K562 (cell line): ENCODE measurements at regions not wholly inside any gene's neighbourhood (a gene's known extent, or its start where the extent isn't known, plus 50 kb on each side); places are given as distances from the start of the nearest gene placed in this dataset.

Experiments used
- ATAC-seq: fragments of 200-7000 bp; cut with Tn5 transposase; 3 replicates; pipeline ENCODE4 v1.9.1; 2020; ENCODE audit warnings: moderate library complexity
- BruUV-seq: library from RNA; stranded (reverse); fragments of 400-500 nt; replicated peaks from 2 replicates; lab custom pipeline; 2021; lab: Mats Ljungman, UMichigan
- CTCF ChIA-PET: fragments of 300-600 bp; formaldehyde crosslinking; extraction: SDS; loops from one replicate; lab custom pipeline; 2021; ENCODE audit warnings: low intra/inter-chr PET ratio; lab: Yijun Ruan, JAX
- POLR2A ChIA-PET: fragments of 300-600, 350-650 bp; sonication (Branson Sonifier 250); formaldehyde crosslinking; extraction: SDS; loops from one replicate; lab custom pipeline; 2021; ENCODE audit warnings: antibody characterized with exemption, inconsistent platforms; lab: Yijun Ruan, JAX
- DNase-seq, 4 experiments: peaks; one replicate each; pipeline versions ENCODE4 v3.0.0 to v3.0.0-alpha.2; 2011 to 2018; ENCODE audit warnings: low spot score in 3 of 4, mixed read lengths in 3 of 4; ENCODE audit errors: extremely low read depth in 1 of 4
- FAIRE-seq: peaks from 2 replicates; lab custom pipeline; 2011; peaks lifted over from hg19 to GRCh38; lab: Jason Lieb, UNC
- H2AFZ ChIP-seq: 2 replicates; pipeline ENCODE4 v1.6.0; 2011; ENCODE audit warnings: low read depth, low read length, control low read depth, inconsistent platforms
- H3K27ac ChIP-seq: fragments of 200-600 bp; 3 replicates; pipeline ENCODE4 v1.8.0; 2011; ENCODE audit warnings: low read depth, mild to moderate bottlenecking, control low read depth, inconsistent platforms, low read length, moderate library complexity, mixed read lengths; ENCODE audit errors: extremely low read depth
- H3K27me3 ChIP-seq, 2 experiments: fragments of 300-600 bp in 1 of 2; 2 replicates in 1 of 2; 3 replicates in 1 of 2; pipeline versions ENCODE4 v1.6.0 to v1.8.0; 2011; ENCODE audit warnings: inconsistent platforms in 2 of 2, low read length in 2 of 2, mild to moderate bottlenecking in 1 of 2, mixed read lengths in 1 of 2, moderate library complexity in 1 of 2; ENCODE audit not compliant: control insufficient read depth in 2 of 2, insufficient read depth in 2 of 2
- H3K36me3 ChIP-seq: fragments of 300-600 bp; 3 replicates; pipeline ENCODE4 v1.8.0; 2011; ENCODE audit warnings: mild to moderate bottlenecking, low read length, inconsistent platforms; ENCODE audit not compliant: control insufficient read depth, insufficient read depth
- H3K4me1 ChIP-seq, 2 experiments: fragments of 200-600 bp in 1 of 2; replicated peaks in 1 of 2; 2 replicates in 1 of 2; 3 replicates in 1 of 2; pipeline versions ENCODE4 v1.5.1 to v1.8.0; 2011; ENCODE audit warnings: inconsistent platforms in 2 of 2, low read length in 2 of 2, mild to moderate bottlenecking in 1 of 2, mixed read lengths in 1 of 2, moderate library complexity in 1 of 2; ENCODE audit not compliant: control insufficient read depth in 2 of 2, insufficient read depth in 2 of 2
- H3K4me2 ChIP-seq: 2 replicates; pipeline ENCODE4 v1.6.1; 2011; ENCODE audit warnings: low read length, control low read depth, inconsistent platforms, mixed read lengths; ENCODE audit not compliant: insufficient read depth
- H3K4me3 ChIP-seq: fragments of 200-600 bp; sonication (generic), shearing (Covaris generic); 2 replicates; pipeline ENCODE4 v1.5.1; 2016; ENCODE audit warnings: control low read depth, inconsistent platforms
- H3K79me2 ChIP-seq: fragments of 200-600 bp; 3 replicates; pipeline ENCODE4 v1.8.0; 2011; ENCODE audit warnings: low read length, inconsistent platforms; ENCODE audit not compliant: control insufficient read depth, insufficient read depth
- H3K9ac ChIP-seq, 2 experiments: 2 replicates each; pipeline versions ENCODE4 v1.6.0 to v1.6.1; 2011; ENCODE audit warnings: low read depth in 2 of 2, low read length in 2 of 2, control low read depth in 1 of 2, inconsistent platforms in 1 of 2, mild to moderate bottlenecking in 1 of 2, mixed read lengths in 1 of 2; ENCODE audit not compliant: insufficient read depth in 1 of 2
- H3K9me1 ChIP-seq: one replicate; pipeline ENCODE4 v1.6.0; 2011; ENCODE audit warnings: inconsistent platforms, mild to moderate bottlenecking, low read length, moderate library complexity; ENCODE audit not compliant: control insufficient read depth, insufficient read depth
- H3K9me3 ChIP-seq: replicated peaks from 2 replicates; pipeline ENCODE4 v1.5.1; 2011; ENCODE audit warnings: low read depth, low read length, inconsistent platforms; ENCODE audit not compliant: control insufficient read depth, insufficient read depth
- H4K20me1 ChIP-seq: replicated peaks from 2 replicates; pipeline ENCODE4 v1.6.1; 2011; ENCODE audit warnings: low read length, inconsistent platforms, mixed read lengths; ENCODE audit not compliant: control insufficient read depth, insufficient read depth
- BRD4 ChIP-seq: fragments of 200-600 bp; sonication (generic); IDR thresholded peaks from 2 replicates; pipeline ENCODE4 v1.6.1; 2017; ENCODE audit warnings: inconsistent platforms
- CTBP1 ChIP-seq: fragments of 450-650 bp; IDR thresholded peaks from 2 replicates; pipeline ENCODE4 v1.6.1; 2016; ENCODE audit warnings: borderline replicate concordance
- MAZ ChIP-seq, 2 experiments: fragments of 450-650 bp in 1 of 2; sonication (generic) in 1 of 2; formaldehyde crosslinking; IDR thresholded peaks in 1 of 2; conservative IDR thresholded peaks in 1 of 2; 2 replicates each; pipeline versions ENCODE4 v1.4.0 to v1.5.0; 2020; ENCODE audit warnings: mild to moderate bottlenecking in 1 of 2, missing genetic modification reagents in 1 of 2
- MBD2 ChIP-seq: sonication (generic); IDR thresholded peaks from 2 replicates; pipeline ENCODE4 v1.6.1; 2016; ENCODE audit warnings: low read depth, borderline replicate concordance
- MXI1 ChIP-seq: IDR thresholded peaks from 2 replicates; pipeline ENCODE4 v1.6.1; 2011; ENCODE audit warnings: low read depth, mild to moderate bottlenecking, improper control_type of control experiment, low read length
- TAF1 ChIP-seq: IDR thresholded peaks from 2 replicates; pipeline ENCODE4 v1.6.1; 2011; ENCODE audit warnings: mild to moderate bottlenecking, low read length, moderate library complexity; ENCODE audit not compliant: insufficient read depth, control insufficient read depth, severe bottlenecking; ENCODE audit errors: extremely low read depth
- ZFX ChIP-seq: sonication (generic); formaldehyde crosslinking; IDR thresholded peaks from 2 replicates; pipeline ENCODE4 v1.8.0; 2022; ENCODE audit warnings: mild to moderate bottlenecking, missing genetic modification reagents, moderate library complexity
- ZKSCAN8 ChIP-seq: fragments of 200-800 bp; sonication (Bioruptor generic); IDR thresholded peaks from 2 replicates; pipeline ENCODE4 v1.6.1; 2016; ENCODE audit warnings: missing genetic modification characterization, missing compliant biosample characterization
- ZNF316 ChIP-seq: fragments of 450-650 bp; IDR thresholded peaks from 2 replicates; pipeline ENCODE4 v1.6.1; 2016
- ZNF695 ChIP-seq: fragments of 450-650 bp; formaldehyde crosslinking; IDR thresholded peaks from 2 replicates; pipeline ENCODE4 v1.4.0; 2020; ENCODE audit warnings: mild to moderate bottlenecking, moderate library complexity
- ZNF699 ChIP-seq: fragments of 250-450 bp; sonication (Bioruptor Pico); IDR thresholded peaks from 2 replicates; pipeline ENCODE4 v1.8.0; 2021; ENCODE audit warnings: mild to moderate bottlenecking, moderate library complexity; ENCODE audit not compliant: insufficient replicate concordance
- WGBS: fragments of 100-300 bp; shearing (Covaris generic); methylation state at CpG from one replicate; pipeline ENCODE4 v1.1.6; 2016; ENCODE audit warnings: low coverage, mixed read lengths; ENCODE audit not compliant: insufficient coverage; ENCODE audit errors: missing lambda C conversion rate; 5-methylcytosine and 5-hydroxymethylcytosine counted together
- in situ Hi-C: fragments of 300-500 bp; cut with MboI; formaldehyde crosslinking; loops from 4 replicates; pipeline ENCODE4 v1.15.0; 2018; ENCODE audit warnings: inconsistent platforms, mixed read lengths
- intact Hi-C: fragments of 100-400 bp; cut with micrococcal nuclease; formaldehyde crosslinking; loops from 2 replicates; pipeline ENCODE4 v1.14.2; 2022

DNA sequence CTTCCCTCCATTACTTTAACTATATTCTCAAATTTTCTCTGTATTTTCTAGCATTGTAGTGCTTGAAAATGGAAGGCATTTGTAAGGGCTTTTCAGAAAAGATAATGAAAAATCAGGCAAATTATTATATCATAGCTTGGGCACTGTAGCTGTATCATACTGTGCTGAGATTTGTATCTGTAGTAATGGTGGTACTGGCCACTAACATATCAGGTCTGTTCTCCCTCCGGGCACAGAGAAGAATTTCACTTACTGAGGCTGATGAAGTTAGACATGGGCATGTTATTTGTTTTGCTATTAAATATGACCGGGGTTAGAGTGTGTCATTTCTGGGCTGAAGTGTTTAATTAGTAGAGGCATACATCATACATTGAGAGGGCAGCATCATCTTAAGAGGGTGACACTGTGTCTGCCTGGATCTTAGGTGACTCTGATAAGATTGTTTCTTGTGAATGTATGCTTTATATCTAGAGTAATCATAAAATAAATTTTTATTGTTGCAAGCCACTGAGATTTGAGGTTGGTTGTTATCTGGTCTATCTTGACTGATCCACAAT is 1395.9 kb downstream of the EPHA7 start:
- BruUV-seq, result no TSS peak
- H3K4me1 ChIP-seq, result no peaks in the 10 kb centered on the region
- H3K4me2 ChIP-seq, result no peak overlapping the region
- H3K4me3 ChIP-seq, result no peak overlapping the region
- CTCF ChIA-PET, result no interaction called here
- POLR2A ChIA-PET, result no interaction called here
- no peaks in the 10 kb centered on the region for H3K9me1 ChIP-seq
- H3K9me3 ChIP-seq, result no peaks in the 10 kb centered on the region
- no peak overlapping the region for H3K9ac ChIP-seq
- in situ Hi-C loops (no loop called here), intact Hi-C loops (no loop called here)
- FAIRE-seq, result no peak
- no peak overlapping the region for H2AFZ ChIP-seq
- TF ChIP-seq ZFX (no peak), MXI1 (no peak), TAF1 (no peak), ZNF699 (CRISPR knock-in tag) (no peak), CTBP1 (no peak), MBD2 (no peak), BRD4 (no peak), ZNF316 (no peak), MAZ (CRISPR knock-in tag; conservative IDR thresholded peaks at IDR 0.05 in 1 of 2, IDR thresholded peaks at IDR 0.05 in 1 of 2) (no peak), ZKSCAN8 (CRISPR knock-in tag) (no peak), ZNF695 (CRISPR knock-in tag) (no peak)
- no peak for ATAC-seq
- WGBS, result 0% methylated on average over 2 of the region's 2 CpGs
- no peaks in the 10 kb centered on the region for H4K20me1 ChIP-seq
- H3K27me3 ChIP-seq, result no peaks in the 10 kb centered on the region
- no peaks in the 10 kb centered on the region for H3K79me2 ChIP-seq
- H3K27ac ChIP-seq, result no peak overlapping the region
- no peaks in the 10 kb centered on the region for H3K36me3 ChIP-seq
- DNase-seq, result no peak
